Neural cell (in vitro differentiated cells): ENCODE measurements at regions not wholly inside any gene's neighbourhood (a gene's known extent, or its start where the extent isn't known, plus 50 kb on each side); places are given as distances from the start of the nearest gene placed in this dataset.

Experiments
- CTCF ChIP-seq: fragments of 450-650 bp; IDR thresholded peaks from 2 replicates; pipeline ENCODE4 v1.5.1; 2014; ENCODE audit warnings: antibody characterized with exemption, mild to moderate bottlenecking, moderate library complexity; ENCODE audit not compliant: poor library complexity, severe bottlenecking
- EP300 ChIP-seq: fragments of 450-650 bp; conservative IDR thresholded peaks from 2 replicates; pipeline ENCODE4 v1.6.1; 2014; ENCODE audit warnings: antibody characterized with exemption, mild to moderate bottlenecking, moderate library complexity; ENCODE audit not compliant: poor library complexity, severe bottlenecking
- EZH2 ChIP-seq: fragments of 200-600, 300-800 bp; shearing (Covaris generic), sonication (generic); IDR thresholded peaks from 2 replicates; pipeline ENCODE4 v1.6.1; 2014; ENCODE audit warnings: antibody characterized with exemption, low read length, borderline replicate concordance, mild to moderate bottlenecking; ENCODE audit not compliant: insufficient read depth, poor library complexity, severe bottlenecking
- MXI1 ChIP-seq: fragments of 450-650 bp; conservative IDR thresholded peaks from 2 replicates; pipeline ENCODE4 v1.6.1; 2014; ENCODE audit warnings: antibody characterized with exemption, mild to moderate bottlenecking; ENCODE audit not compliant: poor library complexity, severe bottlenecking
- POLR2AphosphoS5 ChIP-seq: IDR thresholded peaks from 2 replicates; pipeline ENCODE4 v1.6.1; 2012
- RAD21 ChIP-seq: fragments of 450-650 bp; conservative IDR thresholded peaks from 2 replicates; pipeline ENCODE4 v1.6.1; 2014; ENCODE audit warnings: antibody characterized with exemption, mild to moderate bottlenecking, moderate library complexity
- SMC3 ChIP-seq: fragments of 450-650 bp; conservative IDR thresholded peaks from 2 replicates; pipeline ENCODE4 v1.6.1; 2014; ENCODE audit warnings: antibody characterized with exemption, mild to moderate bottlenecking, moderate library complexity; ENCODE audit not compliant: poor library complexity
- TAF1 ChIP-seq: IDR thresholded peaks from 2 replicates; pipeline ENCODE4 v1.6.1; 2012; ENCODE audit warnings: low read depth
- TF ChIP-seq, protein P1 (sequence below): IDR thresholded peaks from 2 replicates; pipeline ENCODE4 v1.6.1; 2012; ENCODE audit warnings: borderline replicate concordance

- no peak for TF ChIP-seq MXI1
- no peak for TF ChIP-seq CTCF
- no peak for TF ChIP-seq EZH2
- TF ChIP-seq, protein P1, sequence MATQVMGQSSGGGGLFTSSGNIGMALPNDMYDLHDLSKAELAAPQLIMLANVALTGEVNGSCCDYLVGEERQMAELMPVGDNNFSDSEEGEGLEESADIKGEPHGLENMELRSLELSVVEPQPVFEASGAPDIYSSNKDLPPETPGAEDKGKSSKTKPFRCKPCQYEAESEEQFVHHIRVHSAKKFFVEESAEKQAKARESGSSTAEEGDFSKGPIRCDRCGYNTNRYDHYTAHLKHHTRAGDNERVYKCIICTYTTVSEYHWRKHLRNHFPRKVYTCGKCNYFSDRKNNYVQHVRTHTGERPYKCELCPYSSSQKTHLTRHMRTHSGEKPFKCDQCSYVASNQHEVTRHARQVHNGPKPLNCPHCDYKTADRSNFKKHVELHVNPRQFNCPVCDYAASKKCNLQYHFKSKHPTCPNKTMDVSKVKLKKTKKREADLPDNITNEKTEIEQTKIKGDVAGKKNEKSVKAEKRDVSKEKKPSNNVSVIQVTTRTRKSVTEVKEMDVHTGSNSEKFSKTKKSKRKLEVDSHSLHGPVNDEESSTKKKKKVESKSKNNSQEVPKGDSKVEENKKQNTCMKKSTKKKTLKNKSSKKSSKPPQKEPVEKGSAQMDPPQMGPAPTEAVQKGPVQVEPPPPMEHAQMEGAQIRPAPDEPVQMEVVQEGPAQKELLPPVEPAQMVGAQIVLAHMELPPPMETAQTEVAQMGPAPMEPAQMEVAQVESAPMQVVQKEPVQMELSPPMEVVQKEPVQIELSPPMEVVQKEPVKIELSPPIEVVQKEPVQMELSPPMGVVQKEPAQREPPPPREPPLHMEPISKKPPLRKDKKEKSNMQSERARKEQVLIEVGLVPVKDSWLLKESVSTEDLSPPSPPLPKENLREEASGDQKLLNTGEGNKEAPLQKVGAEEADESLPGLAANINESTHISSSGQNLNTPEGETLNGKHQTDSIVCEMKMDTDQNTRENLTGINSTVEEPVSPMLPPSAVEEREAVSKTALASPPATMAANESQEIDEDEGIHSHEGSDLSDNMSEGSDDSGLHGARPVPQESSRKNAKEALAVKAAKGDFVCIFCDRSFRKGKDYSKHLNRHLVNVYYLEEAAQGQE, result no peak
- no peak for TF ChIP-seq POLR2AphosphoS5
- no peak for TF ChIP-seq SMC3
- TF ChIP-seq TAF1, result no peak
- TF ChIP-seq EP300, result no peak
- TF ChIP-seq RAD21, result no peak
Measured at GRCh38 chr17:71292006-71292405, 828.8 kb upstream of the SOX9 start.
